ENCODE measurements at regions not wholly inside any gene's neighbourhood (a gene's known extent, or its start where the extent isn't known, plus 50 kb on each side); places are given as distances from the start of the nearest gene placed in this dataset.

DNA sequence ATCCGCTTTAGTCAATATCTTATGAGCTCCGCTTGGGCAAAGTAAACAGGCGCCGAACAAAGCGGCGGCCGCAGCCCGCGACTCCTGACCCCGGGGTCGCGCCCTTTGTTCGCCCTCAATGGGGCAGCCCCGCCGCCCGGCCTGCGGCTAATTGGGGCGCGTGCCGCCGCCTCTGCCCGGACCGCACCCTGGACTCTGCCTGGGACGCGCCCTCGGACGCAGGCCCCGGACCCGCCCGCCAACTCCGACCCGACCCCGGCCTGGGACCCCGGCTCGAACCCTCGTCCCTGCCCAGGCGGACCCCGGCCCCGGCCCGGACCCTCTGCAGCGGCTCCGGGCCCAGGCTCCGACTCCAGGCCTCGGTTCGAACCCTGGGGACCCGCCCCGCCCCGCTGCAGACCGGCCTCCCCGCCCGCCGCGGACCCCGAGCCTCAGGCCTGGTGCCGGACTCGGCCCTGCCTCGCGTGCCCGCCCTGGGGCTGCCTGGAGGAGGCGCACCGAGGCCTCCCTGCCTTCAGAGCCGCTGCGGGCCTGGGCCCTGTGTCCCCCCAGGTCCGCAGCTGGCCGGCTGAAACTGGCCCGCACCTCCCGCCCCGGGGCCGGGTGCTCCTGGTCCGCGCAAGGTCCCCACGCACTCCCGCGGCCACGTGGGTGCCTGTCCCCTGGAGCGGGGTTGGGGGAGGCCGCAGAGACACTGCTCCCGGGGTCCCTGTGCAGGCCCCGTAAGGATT, 84.7 kb upstream of the WNT7B start:
- no peak for DNase-seq (ENCODE audit: extremely low read depth, low read depth)
- TF ChIP-seq, protein P1, sequence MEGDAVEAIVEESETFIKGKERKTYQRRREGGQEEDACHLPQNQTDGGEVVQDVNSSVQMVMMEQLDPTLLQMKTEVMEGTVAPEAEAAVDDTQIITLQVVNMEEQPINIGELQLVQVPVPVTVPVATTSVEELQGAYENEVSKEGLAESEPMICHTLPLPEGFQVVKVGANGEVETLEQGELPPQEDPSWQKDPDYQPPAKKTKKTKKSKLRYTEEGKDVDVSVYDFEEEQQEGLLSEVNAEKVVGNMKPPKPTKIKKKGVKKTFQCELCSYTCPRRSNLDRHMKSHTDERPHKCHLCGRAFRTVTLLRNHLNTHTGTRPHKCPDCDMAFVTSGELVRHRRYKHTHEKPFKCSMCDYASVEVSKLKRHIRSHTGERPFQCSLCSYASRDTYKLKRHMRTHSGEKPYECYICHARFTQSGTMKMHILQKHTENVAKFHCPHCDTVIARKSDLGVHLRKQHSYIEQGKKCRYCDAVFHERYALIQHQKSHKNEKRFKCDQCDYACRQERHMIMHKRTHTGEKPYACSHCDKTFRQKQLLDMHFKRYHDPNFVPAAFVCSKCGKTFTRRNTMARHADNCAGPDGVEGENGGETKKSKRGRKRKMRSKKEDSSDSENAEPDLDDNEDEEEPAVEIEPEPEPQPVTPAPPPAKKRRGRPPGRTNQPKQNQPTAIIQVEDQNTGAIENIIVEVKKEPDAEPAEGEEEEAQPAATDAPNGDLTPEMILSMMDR (IDR thresholded peaks at IDR 0.05; ENCODE audit: low read depth, low read length): no peak

DNA sequence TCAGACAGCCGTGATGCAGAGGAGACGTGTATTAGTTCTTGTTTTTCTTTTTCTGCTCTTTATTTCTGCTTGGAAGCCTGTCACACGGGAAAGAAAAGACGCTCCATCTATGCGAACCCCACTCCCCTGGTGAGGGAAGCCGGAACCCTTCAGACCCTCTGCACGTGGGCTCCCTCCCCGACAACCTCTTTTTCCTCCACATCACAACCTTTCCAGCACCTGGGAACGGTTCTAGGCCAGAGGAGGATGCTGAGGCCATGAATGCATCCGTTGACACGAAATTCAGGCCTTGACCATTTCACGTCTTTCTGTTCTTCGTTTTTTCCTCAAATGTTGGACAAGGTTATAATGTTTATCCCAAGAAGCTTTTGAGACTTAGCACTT, 85.3 kb upstream of the WNT7B start:
- TF ChIP-seq, protein P1 (IDR thresholded peaks at IDR 0.05; ENCODE audit: low read depth, low read length): no peak

DNA sequence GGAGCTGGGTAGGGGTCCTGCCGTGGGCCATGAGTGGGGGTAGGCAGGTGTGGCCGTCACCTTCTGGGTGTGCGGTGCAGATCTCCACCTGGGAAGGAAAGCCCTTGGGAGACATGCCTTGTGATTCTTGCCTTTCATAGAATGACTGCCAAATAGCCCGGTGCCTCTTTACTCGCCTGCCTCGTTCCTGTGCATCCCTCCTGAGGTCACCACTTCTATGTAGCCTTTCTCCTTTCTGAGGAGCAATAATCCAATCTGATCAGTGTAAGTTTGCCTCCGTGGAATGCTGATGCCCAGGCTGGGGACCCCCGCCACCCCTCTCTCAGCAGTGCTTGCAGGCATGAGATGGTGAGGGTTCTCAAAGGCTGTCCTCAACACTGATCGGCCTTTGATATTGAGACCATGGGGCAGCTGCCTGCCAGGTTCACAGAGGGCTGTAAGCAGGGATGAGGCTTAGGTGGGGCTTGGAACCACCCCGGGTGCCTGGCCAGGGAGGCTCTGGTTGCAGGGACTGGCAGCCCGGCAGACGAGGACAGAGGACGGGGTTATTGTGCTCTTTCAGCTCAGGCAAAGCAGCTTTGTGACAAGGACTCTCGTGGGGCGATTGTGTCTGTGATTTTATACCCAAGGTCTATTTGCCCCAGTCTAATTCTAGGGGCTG, 86.1 kb upstream of the WNT7B start:
- DNase-seq (ENCODE audit: extremely low read depth, low read depth): no peak
- TF ChIP-seq, protein P1 (IDR thresholded peaks at IDR 0.05; ENCODE audit: low read depth, low read length): no peak

More for the DNA sequence above, 85.3 kb upstream of the WNT7B start:
- no peak for DNase-seq (ENCODE audit: extremely low read depth, low read depth)

DNA sequence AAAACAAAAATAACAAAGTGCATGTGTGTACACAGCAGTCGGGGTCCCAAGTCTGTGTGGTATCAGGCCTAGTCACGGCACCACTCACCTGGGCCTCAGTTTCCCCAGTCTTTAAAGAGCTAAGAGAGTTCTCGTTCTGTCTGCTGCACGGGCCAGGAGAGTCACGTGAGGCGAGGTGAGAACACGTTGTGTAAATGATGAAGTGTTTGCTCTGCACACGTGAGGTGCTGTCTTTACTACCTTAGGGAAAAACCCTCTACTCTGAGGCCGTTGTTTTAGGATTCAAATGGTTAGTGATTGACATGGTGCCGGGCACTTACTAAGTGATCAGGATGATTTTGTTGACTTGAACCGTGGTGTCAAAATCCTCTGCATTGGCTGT, 86.5 kb upstream of the PPARA start:
- DNase-seq (ENCODE audit: extremely low read depth, low read depth): no peak
- TF ChIP-seq, protein P1 (IDR thresholded peaks at IDR 0.05; ENCODE audit: low read depth, low read length): no peak

DNA sequence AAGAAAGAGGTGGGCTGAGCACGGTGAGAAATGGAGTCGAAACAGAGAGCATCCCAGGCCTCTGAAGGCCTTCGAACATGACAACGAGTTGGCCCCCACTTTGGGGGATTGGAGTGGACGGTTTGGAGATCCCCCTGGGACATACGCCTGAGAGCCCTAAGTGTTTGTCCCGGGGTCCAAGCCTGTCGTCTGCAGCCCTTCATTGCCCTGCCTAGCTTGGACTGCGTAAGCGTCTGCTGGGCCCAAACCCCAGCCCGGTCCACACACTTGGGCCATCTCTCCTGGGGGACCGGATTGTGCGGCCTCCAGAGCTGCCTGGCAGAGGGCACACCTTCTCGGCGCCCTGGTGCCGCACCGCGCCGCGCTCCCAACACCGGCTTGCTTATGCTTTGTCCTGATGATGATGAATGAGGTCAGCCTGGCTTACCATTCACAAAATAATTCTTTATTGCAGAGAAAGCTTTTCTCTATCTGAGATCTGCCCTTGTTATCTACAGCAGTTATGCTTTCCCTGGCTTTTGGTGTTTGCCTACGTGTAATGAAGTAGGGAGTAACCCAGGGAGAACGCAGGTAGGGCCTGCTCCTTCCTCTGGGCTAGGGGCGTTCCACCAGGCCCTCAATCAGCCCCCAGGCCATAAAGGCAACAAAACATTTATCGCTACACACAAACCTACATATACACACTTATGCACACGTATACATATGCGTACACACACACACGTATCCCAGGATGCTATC, 85.9 kb upstream of the PPARA start:
- DNase-seq (ENCODE audit: extremely low read depth, low read depth): no peak
- TF ChIP-seq, protein P1 (IDR thresholded peaks at IDR 0.05; ENCODE audit: low read depth, low read length): no peak

DNA sequence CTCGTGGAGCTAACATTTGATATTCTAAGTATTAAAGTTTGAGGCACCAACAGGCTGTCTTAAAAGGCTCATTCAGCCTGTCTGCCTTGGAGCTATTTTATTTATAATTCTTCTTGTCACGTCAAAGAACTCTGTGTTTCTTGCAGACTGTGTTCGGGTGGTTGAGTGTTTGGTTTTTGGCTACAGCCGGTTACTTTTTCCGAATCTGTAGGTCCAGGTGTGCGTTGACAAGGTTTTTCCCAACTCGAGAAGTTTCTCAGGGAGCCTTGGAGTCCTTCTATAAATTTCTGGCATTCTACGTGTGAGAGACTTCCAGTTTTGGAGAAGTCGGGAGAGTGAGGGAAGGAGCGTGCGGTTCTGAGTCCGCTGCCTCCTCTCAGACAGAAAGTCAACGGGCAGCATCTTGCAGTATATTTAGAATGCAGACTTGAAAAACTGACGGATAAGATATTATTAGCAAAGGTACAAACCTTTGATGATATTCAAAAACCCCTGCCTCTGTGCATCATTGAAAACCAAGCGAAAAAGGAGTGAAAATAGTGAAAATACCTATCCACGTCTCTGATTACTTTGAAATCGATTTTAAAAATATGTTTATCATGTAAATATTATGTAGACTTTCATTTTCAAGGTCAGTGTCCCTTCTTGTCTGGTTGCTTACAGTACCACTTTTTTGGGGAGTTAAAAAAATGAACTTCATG, 85.2 kb upstream of the PPARA start:
- TF ChIP-seq, protein P1 (IDR thresholded peaks at IDR 0.05; ENCODE audit: low read depth, low read length): no peak
- no peak for DNase-seq (ENCODE audit: extremely low read depth, low read depth)
